Ishikawa (cell line): ENCODE measurements at regions not wholly inside any gene's neighbourhood (a gene's known extent, or its start where the extent isn't known, plus 50 kb on each side); places are given as distances from the start of the nearest gene placed in this dataset.

ENCODE experiments used
- CEBPB ChIP-seq: IDR thresholded peaks from 2 replicates; pipeline ENCODE4 v1.6.1; 2012
- CREB1 ChIP-seq: IDR thresholded peaks from 2 replicates; pipeline ENCODE4 v1.6.1; 2012; ENCODE audit warnings: low read depth
- EGR1 ChIP-seq: IDR thresholded peaks from 2 replicates; pipeline ENCODE4 v1.6.1; 2012
- EP300 ChIP-seq: IDR thresholded peaks from 2 replicates; pipeline ENCODE4 v1.6.1; 2012; ENCODE audit warnings: borderline replicate concordance
- FOXM1 ChIP-seq: IDR thresholded peaks from 2 replicates; pipeline ENCODE4 v1.6.1; 2012; ENCODE audit warnings: low read depth, borderline replicate concordance
- NFIC ChIP-seq: IDR thresholded peaks from 2 replicates; pipeline ENCODE4 v1.6.1; 2012
- RAD21 ChIP-seq: IDR thresholded peaks from 2 replicates; pipeline ENCODE4 v1.6.1; 2012; ENCODE audit warnings: low read depth
- REST ChIP-seq: IDR thresholded peaks from 2 replicates; pipeline ENCODE4 v1.6.1; 2012; ENCODE audit warnings: low read depth, mild to moderate bottlenecking
- TAF1 ChIP-seq: IDR thresholded peaks from 2 replicates; pipeline ENCODE4 v1.6.1; 2012; ENCODE audit warnings: low read depth, mild to moderate bottlenecking
- TCF12 ChIP-seq: IDR thresholded peaks from 2 replicates; pipeline ENCODE4 v1.6.1; 2012; ENCODE audit warnings: low read depth
- TEAD4 ChIP-seq: IDR thresholded peaks from 2 replicates; pipeline ENCODE4 v1.6.1; 2012
- USF1 ChIP-seq: IDR thresholded peaks from 2 replicates; pipeline ENCODE4 v1.6.1; 2012
- YY1 ChIP-seq: IDR thresholded peaks from 2 replicates; pipeline ENCODE4 v1.6.1; 2012; ENCODE audit warnings: low read depth
- TF ChIP-seq, protein P1 (sequence below): IDR thresholded peaks from 2 replicates; pipeline ENCODE4 v1.6.1; 2012

DNA sequence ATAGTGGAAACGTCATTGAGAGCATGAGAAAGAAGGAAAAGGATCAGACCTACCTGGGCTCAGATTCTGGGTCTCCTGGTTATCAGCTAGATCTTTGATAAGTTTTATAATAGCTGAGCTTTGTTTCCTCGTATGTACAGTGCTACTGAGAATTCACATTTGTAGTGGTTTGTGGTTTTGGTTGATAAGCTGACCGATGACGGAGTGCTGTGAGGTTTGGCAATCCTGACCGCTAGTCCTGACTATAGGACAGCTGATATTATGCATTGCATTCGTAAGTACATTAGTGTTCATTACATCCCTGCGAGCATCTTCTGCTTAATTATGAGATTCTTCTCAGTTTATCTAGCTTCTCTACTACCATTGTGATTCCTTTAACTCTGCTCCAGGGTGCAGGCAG is 190.7 kb upstream of the SLC27A6 start:
- TF ChIP-seq, protein P1, sequence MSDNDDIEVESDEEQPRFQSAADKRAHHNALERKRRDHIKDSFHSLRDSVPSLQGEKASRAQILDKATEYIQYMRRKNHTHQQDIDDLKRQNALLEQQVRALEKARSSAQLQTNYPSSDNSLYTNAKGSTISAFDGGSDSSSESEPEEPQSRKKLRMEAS = no peak
- TF ChIP-seq REST (no peak), YY1 (no peak), EGR1 (no peak), CEBPB (no peak), TAF1 (no peak), RAD21 (no peak), NFIC (no peak), EP300 (no peak), TCF12 (no peak), USF1 (no peak), CREB1 (no peak), TEAD4 (no peak), FOXM1 (no peak)
